GM18508 (cell line): ENCODE measurements at regions not wholly inside any gene's neighbourhood (a gene's known extent, or its start where the extent isn't known, plus 50 kb on each side); places are given as distances from the start of the nearest gene placed in this dataset.

Experiments
- ATAC-seq: cut with Tn5 transposase; IDR thresholded peaks from one replicate; pipeline ENCODE4 v1.9.1; 2021; ENCODE audit warnings: moderate number of reproducible peaks; ENCODE audit not compliant: insufficient read depth, unreplicated experiment

- ATAC-seq: no peak
Observed at GRCh38 chr13:30108216-30108912, 199.0 kb downstream of the KATNAL1 start.

GRCh38 chr13:30107521-30108136 lies 199.7 kb downstream of the KATNAL1 start:
- no peak for ATAC-seq

GRCh38 chr13:30107121-30107520 lies 200.2 kb downstream of the KATNAL1 start:
- ATAC-seq: no peak

- no peak for ATAC-seq
Observed at GRCh38 chr13:30105381-30105780, 202.0 kb downstream of the KATNAL1 start.

GRCh38 chr13:30103161-30103840 lies 204.1 kb downstream of the KATNAL1 start:
- no peak for ATAC-seq

- no peak for ATAC-seq
Observed at GRCh38 chr13:30100226-30100625, 207.1 kb downstream of the KATNAL1 start.

GRCh38 chr13:30097701-30098100 lies 209.7 kb downstream of the KATNAL1 start:
- ATAC-seq: no peak

- ATAC-seq: no peak
Observed at GRCh38 chr13:30097089-30097488, 210.3 kb downstream of the KATNAL1 start.

- no peak for ATAC-seq
Observed at GRCh38 chr13:30094015-30094414, 213.3 kb downstream of the KATNAL1 start.

- no peak for ATAC-seq
Observed at GRCh38 chr13:30093236-30093635, 214.1 kb downstream of the KATNAL1 start.

GRCh38 chr13:30091691-30092090 lies 215.7 kb downstream of the KATNAL1 start:
- ATAC-seq: no peak

- ATAC-seq: no peak
Observed at GRCh38 chr13:30091035-30091434, 216.3 kb downstream of the KATNAL1 start.

- ATAC-seq: no peak
Observed at GRCh38 chr13:30088312-30088855, 219.0 kb downstream of the KATNAL1 start.

GRCh38 chr13:30085087-30085486 lies 222.3 kb downstream of the KATNAL1 start:
- ATAC-seq: no peak

- ATAC-seq: no peak
Observed at GRCh38 chr13:30082391-30082790, 225.0 kb downstream of the KATNAL1 start.

GRCh38 chr13:30081331-30081730 lies 226.0 kb downstream of the KATNAL1 start:
- no peak for ATAC-seq

GRCh38 chr13:30079501-30079900 lies 227.8 kb downstream of the KATNAL1 start:
- no peak for ATAC-seq

GRCh38 chr13:30078059-30078458 lies 227.6 kb upstream of the UBL3 start:
- no peak for ATAC-seq

GRCh38 chr13:30077240-30077735 lies 226.9 kb upstream of the UBL3 start:
- ATAC-seq: no peak

- no peak for ATAC-seq
Observed at GRCh38 chr13:30074955-30075614, 224.7 kb upstream of the UBL3 start.

- no peak for ATAC-seq
Observed at GRCh38 chr13:30074431-30074830, 224.0 kb upstream of the UBL3 start.
